CD14-positive monocyte (primary cell): ENCODE measurements at regions not wholly inside any gene's neighbourhood (a gene's known extent, or its start where the extent isn't known, plus 50 kb on each side); places are given as distances from the start of the nearest gene placed in this dataset.

Experiments
- DNase-seq, 3 donors: peaks; one replicate each; pipeline ENCODE4 v3.0.0-alpha.2; 2011 to 2022
- H2AFZ ChIP-seq: 2 replicates; pipeline ENCODE4 v1.6.0; 2012; ENCODE audit warnings: mild to moderate bottlenecking, low read depth, low read length, inconsistent platforms; ENCODE audit not compliant: insufficient read depth, poor library complexity, severe bottlenecking
- H3K27ac ChIP-seq, 2 donors: 1 replicate in 1 of 2; 2 replicates in 1 of 2; pipeline ENCODE4 v1.5.1; 2012 to 2013; ENCODE audit warnings: low read length in 2 of 2, control low read depth in 1 of 2, inconsistent platforms in 1 of 2, low read depth in 1 of 2, mild to moderate bottlenecking in 1 of 2
- H3K27me3 ChIP-seq, 2 donors: one replicate each; pipeline versions ENCODE4 v1.6.0 to v1.6.1; 2011 to 2013; ENCODE audit warnings: low read length in 2 of 2; ENCODE audit not compliant: control insufficient read depth in 2 of 2, insufficient read depth in 2 of 2
- H3K36me3 ChIP-seq, 2 donors: replicated peaks in 1 of 2; 1 replicate in 1 of 2; 2 replicates in 1 of 2; pipeline versions ENCODE4 v1.5.1 to v1.6.1; 2012 to 2013; ENCODE audit warnings: low read length in 2 of 2, control low read depth in 1 of 2, inconsistent platforms in 1 of 2, mild to moderate bottlenecking in 1 of 2; ENCODE audit not compliant: insufficient read depth in 2 of 2, control insufficient read depth in 1 of 2
- H3K4me1 ChIP-seq, 2 donors: 1 replicate in 1 of 2; 2 replicates in 1 of 2; pipeline versions ENCODE4 v1.5.1 to v1.6.1; 2012 to 2013; ENCODE audit warnings: low read length in 2 of 2, control low read depth in 1 of 2, inconsistent platforms in 1 of 2, mild to moderate bottlenecking in 1 of 2, moderate library complexity in 1 of 2; ENCODE audit not compliant: insufficient read depth in 2 of 2, control insufficient read depth in 1 of 2
- H3K4me2 ChIP-seq: replicated peaks from 2 replicates; pipeline ENCODE3; 2012; ENCODE audit warnings: low read length, moderate library complexity, mild to moderate bottlenecking; ENCODE audit not compliant: poor library complexity, severe bottlenecking; ENCODE audit errors: extremely low read depth
- H3K4me3 ChIP-seq, 3 experiments: fragments of 200-600 bp in 1 of 3; sonication (generic) in 1 of 3; replicated peaks in 1 of 3; 1 replicate in 2 of 3; 2 replicates in 1 of 3; pipeline ENCODE4 v1.5.1; 2011 to 2013; ENCODE audit warnings: low read length in 3 of 3, mild to moderate bottlenecking in 3 of 3, control low read depth in 2 of 3, low read depth in 2 of 3, inconsistent platforms in 1 of 3, moderate library complexity in 1 of 3
- H3K79me2 ChIP-seq: 2 replicates; pipeline ENCODE4 v1.6.0; 2012; ENCODE audit warnings: mild to moderate bottlenecking, control low read depth, inconsistent platforms, low read length, moderate library complexity; ENCODE audit not compliant: insufficient read depth
- H3K9ac ChIP-seq: 2 replicates; pipeline ENCODE4 v1.6.0; 2017; ENCODE audit warnings: low read length, mild to moderate bottlenecking; ENCODE audit not compliant: insufficient read depth, poor library complexity, severe bottlenecking
- H3K9me3 ChIP-seq, 2 donors: replicated peaks in 1 of 2; 1 replicate in 1 of 2; 2 replicates in 1 of 2; pipeline versions ENCODE4 v1.5.1 to v1.6.1; 2012 to 2013; ENCODE audit warnings: low read length in 2 of 2, control low read depth in 1 of 2; ENCODE audit not compliant: control insufficient read depth in 1 of 2, insufficient read depth in 1 of 2
- H4K20me1 ChIP-seq: 2 replicates; pipeline ENCODE4 v1.6.0; 2012; ENCODE audit warnings: mild to moderate bottlenecking, low read length, control low read depth, moderate library complexity; ENCODE audit not compliant: insufficient read depth
- H3K27ac Mint-ChIP-seq, 7 donors: one replicate each; pipeline ENCODE4 v1.8.0; 2020; ENCODE audit warnings: mild to moderate bottlenecking in 7 of 7, mixed read lengths in 7 of 7, moderate library complexity in 6 of 7, inconsistent platforms in 2 of 7
- H3K27me3 Mint-ChIP-seq, 3 donors: one replicate each; pipeline ENCODE4 v1.8.0; 2021 to 2022; ENCODE audit warnings: low read depth in 3 of 3, mild to moderate bottlenecking in 3 of 3, mixed read lengths in 3 of 3, moderate library complexity in 3 of 3, inconsistent platforms in 1 of 3
- H3K36me3 Mint-ChIP-seq, 2 donors: one replicate each; pipeline ENCODE4 v1.8.0; 2020; ENCODE audit warnings: mixed read lengths in 2 of 2, inconsistent platforms in 1 of 2, mild to moderate bottlenecking in 1 of 2
- H3K4me1 Mint-ChIP-seq: one replicate; pipeline ENCODE4 v1.8.0; 2020; ENCODE audit warnings: mild to moderate bottlenecking, mixed read lengths
- H3K4me3 Mint-ChIP-seq, 2 donors: one replicate each; pipeline ENCODE4 v1.8.0; 2020; ENCODE audit warnings: mild to moderate bottlenecking in 2 of 2, mixed read lengths in 2 of 2, moderate library complexity in 1 of 2
- H3K9me3 Mint-ChIP-seq, 7 donors: one replicate each; pipeline ENCODE4 v1.8.0; 2020 to 2022; ENCODE audit warnings: mixed read lengths in 7 of 7, mild to moderate bottlenecking in 6 of 7, moderate library complexity in 6 of 7, inconsistent platforms in 2 of 7
- WGBS: methylation state at CpG from one replicate; pipeline ENCODE4 v1.1.5; 2013; ENCODE audit warnings: missing lambda C conversion rate; ENCODE audit not compliant: insufficient coverage; 5-methylcytosine and 5-hydroxymethylcytosine counted together
- intact Hi-C, 2 donors: fragments of 100-400 bp; cut with micrococcal nuclease; formaldehyde crosslinking; loops; one replicate each; pipeline versions ENCODE4 v1.15.0 to v1.15.1; 2023
- TF ChIP-seq, protein P1 (sequence below): fragments of 200-600 bp; IDR thresholded peaks from one replicate; pipeline ENCODE4 v1.8.0; 2022; ENCODE audit warnings: antibody characterized with exemption, mild to moderate bottlenecking

GRCh38 chr9:130785053-130785452 lies 50.0 kb upstream of the ABL1 start:
- H3K36me3 Mint-ChIP-seq, result peaks cover 7 to 10% of the 10 kb centered on the region in 2 donors
- Histone ChIP-seq H3K9ac (no peak overlapping the region), H3K9me3 (peaks cover 2 to 13% of the 10 kb centered on the region in 2 donors), H2AFZ (no peak overlapping the region), H3K4me2 (no peak overlapping the region), H3K79me2 (no peaks in the 10 kb centered on the region), H3K36me3 (no peaks in the 10 kb centered on the region), H3K4me3 (no peak overlapping the region), H3K27me3 (no peaks in the 10 kb centered on the region), H3K27ac (no peak overlapping the region), H3K4me1 (no peaks in the 10 kb centered on the region), H4K20me1 (peaks cover 57% of the 10 kb centered on the region)
- H3K9me3 Mint-ChIP-seq, result peaks cover 11 to 22% (median 12%) of the 10 kb centered on the region in 7 donors
- 100% methylated on average over 1 of the region's 8 CpGs for WGBS
- H3K27ac Mint-ChIP-seq, result no peak overlapping the region
- H3K4me1 Mint-ChIP-seq, result peaks cover 12% of the 10 kb centered on the region
- TF ChIP-seq, protein P1, sequence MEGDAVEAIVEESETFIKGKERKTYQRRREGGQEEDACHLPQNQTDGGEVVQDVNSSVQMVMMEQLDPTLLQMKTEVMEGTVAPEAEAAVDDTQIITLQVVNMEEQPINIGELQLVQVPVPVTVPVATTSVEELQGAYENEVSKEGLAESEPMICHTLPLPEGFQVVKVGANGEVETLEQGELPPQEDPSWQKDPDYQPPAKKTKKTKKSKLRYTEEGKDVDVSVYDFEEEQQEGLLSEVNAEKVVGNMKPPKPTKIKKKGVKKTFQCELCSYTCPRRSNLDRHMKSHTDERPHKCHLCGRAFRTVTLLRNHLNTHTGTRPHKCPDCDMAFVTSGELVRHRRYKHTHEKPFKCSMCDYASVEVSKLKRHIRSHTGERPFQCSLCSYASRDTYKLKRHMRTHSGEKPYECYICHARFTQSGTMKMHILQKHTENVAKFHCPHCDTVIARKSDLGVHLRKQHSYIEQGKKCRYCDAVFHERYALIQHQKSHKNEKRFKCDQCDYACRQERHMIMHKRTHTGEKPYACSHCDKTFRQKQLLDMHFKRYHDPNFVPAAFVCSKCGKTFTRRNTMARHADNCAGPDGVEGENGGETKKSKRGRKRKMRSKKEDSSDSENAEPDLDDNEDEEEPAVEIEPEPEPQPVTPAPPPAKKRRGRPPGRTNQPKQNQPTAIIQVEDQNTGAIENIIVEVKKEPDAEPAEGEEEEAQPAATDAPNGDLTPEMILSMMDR, result no peak
- no peak for DNase-seq
- no peak overlapping the region for H3K4me3 Mint-ChIP-seq
- intact Hi-C loops, result no loop called here
- no peaks in the 10 kb centered on the region for H3K27me3 Mint-ChIP-seq
